ENCODE measurements at regions not wholly inside any gene's neighbourhood (a gene's known extent, or its start where the extent isn't known, plus 50 kb on each side); places are given as distances from the start of the nearest gene placed in this dataset.

- TF ChIP-seq CTCF (conservative IDR thresholded peaks at IDR 0.05; ENCODE audit: low read depth, low read length) (no peak), EZH2 (IDR thresholded peaks at IDR 0.05; ENCODE audit: low read length, unreplicated experiment) (no peak)
These were observed 113.0 kb upstream of the PCDH15 start for GRCh38 chr10:54914049-54914448.
